Keratinocyte (primary cell): ENCODE measurements at regions not wholly inside any gene's neighbourhood (a gene's known extent, or its start where the extent isn't known, plus 50 kb on each side); places are given as distances from the start of the nearest gene placed in this dataset.

Experiments
- CTCF ChIP-seq, 3 experiments: IDR thresholded peaks in 1 of 3; conservative IDR thresholded peaks in 1 of 3; optimal IDR thresholded peaks in 1 of 3; 2 replicates in 2 of 3; 3 replicates in 1 of 3; pipeline versions ENCODE3 to v1.5.1; 2011; ENCODE audit warnings: low read length in 3 of 3, mild to moderate bottlenecking in 3 of 3, moderate library complexity in 2 of 3, control low read depth in 1 of 3, inconsistent platforms in 1 of 3; ENCODE audit not compliant: insufficient read depth in 2 of 3; ENCODE audit errors: extremely low read depth in 1 of 3
- EZH2 ChIP-seq: IDR thresholded peaks from one replicate; pipeline ENCODE4 v1.6.1; 2012; ENCODE audit warnings: inconsistent platforms, mild to moderate bottlenecking, low read length, moderate library complexity

- TF ChIP-seq CTCF (optimal IDR thresholded peaks at IDR 0.05 in 1 of 3, IDR thresholded peaks at IDR 0.05 in 1 of 3, conservative IDR thresholded peaks at IDR 0.05 in 1 of 3; ENCODE audit: extremely low read depth in 1 of 3, insufficient read depth in 2 of 3, low read length in 3 of 3), result no peak
- TF ChIP-seq EZH2, result no peak
Measured at GRCh38 chr3:88235102-88235501, 85.3 kb downstream of the C3orf38 start.
